K562 (cell line): ENCODE measurements at regions not wholly inside any gene's neighbourhood (a gene's known extent, or its start where the extent isn't known, plus 50 kb on each side); places are given as distances from the start of the nearest gene placed in this dataset.

Source experiments
- CEBPB ChIP-seq: fragments of 450-650 bp; IDR thresholded peaks from 2 replicates; pipeline ENCODE4 v1.6.1; 2016; ENCODE audit warnings: missing genetic modification characterization, missing compliant biosample characterization
- COPS2 ChIP-seq: fragments of 450-650 bp; conservative IDR thresholded peaks from 2 replicates; pipeline ENCODE4 v1.6.1; 2016; ENCODE audit warnings: mild to moderate bottlenecking, moderate library complexity
- GABPB2 ChIP-seq: fragments of 250-450 bp; sonication (Bioruptor Pico); conservative IDR thresholded peaks from 2 replicates; pipeline ENCODE4 v1.5.1; 2021; ENCODE audit warnings: mild to moderate bottlenecking
- HMGN3 ChIP-seq: IDR thresholded peaks from 2 replicates; pipeline ENCODE4 v1.6.1; 2011; ENCODE audit warnings: borderline replicate concordance, low read depth, mild to moderate bottlenecking, mixed read lengths, low read length; ENCODE audit not compliant: insufficient read length; ENCODE audit errors: extremely low read depth
- NFE2L1 ChIP-seq: fragments of 450-650 bp; IDR thresholded peaks from 2 replicates; pipeline ENCODE4 v1.6.1; 2016; ENCODE audit warnings: missing genetic modification characterization, low read depth, mild to moderate bottlenecking, missing compliant biosample characterization, moderate library complexity, borderline replicate concordance
- PHB2 ChIP-seq: fragments of 450-650 bp; IDR thresholded peaks from 2 replicates; pipeline ENCODE4 v1.6.1; 2017; ENCODE audit warnings: low read depth
- RAD51 ChIP-seq: fragments of 450-650 bp; IDR thresholded peaks from 2 replicates; pipeline ENCODE4 v1.7.1; 2016; ENCODE audit warnings: low read depth, mild to moderate bottlenecking, borderline replicate concordance
- RBM22 ChIP-seq: fragments of 200-400 bp; formaldehyde crosslinking; IDR thresholded peaks from 2 replicates; pipeline ENCODE4 v1.6.1; 2018; ENCODE audit warnings: low read length, low read depth; ENCODE audit not compliant: poor library complexity, severe bottlenecking
- SMARCC2 ChIP-seq: fragments of 450-650 bp; IDR thresholded peaks from 2 replicates; pipeline ENCODE4 v1.6.1; 2017; ENCODE audit warnings: antibody characterized with exemption, moderate library complexity, mild to moderate bottlenecking, low read depth
- SMC3 ChIP-seq: conservative IDR thresholded peaks from 2 replicates; pipeline ENCODE4 v1.6.1; 2011; ENCODE audit warnings: low read depth, low read length, improper control_type of control experiment; ENCODE audit not compliant: insufficient read depth
- TF ChIP-seq, protein P1 (sequence below): sonication (generic); formaldehyde crosslinking; IDR thresholded peaks from 2 replicates; pipeline ENCODE4 v1.8.0; 2022; ENCODE audit warnings: mild to moderate bottlenecking, low read depth, missing genetic modification reagents
- TF ChIP-seq, protein P2 (sequence below): fragments of 450-650 bp; formaldehyde crosslinking; IDR thresholded peaks from 2 replicates; pipeline ENCODE4 v1.4.0; 2020; ENCODE audit warnings: mild to moderate bottlenecking, moderate library complexity
- TF ChIP-seq, protein P3 (sequence below), 2 experiments: fragments of 450-650 bp; IDR thresholded peaks; 2 replicates each; pipeline ENCODE4 v1.6.1; 2016; ENCODE audit warnings: mild to moderate bottlenecking in 2 of 2, borderline replicate concordance in 1 of 2, low read depth in 1 of 2, moderate library complexity in 1 of 2
- TF ChIP-seq, protein P4 (sequence below): fragments of 450-650 bp; IDR thresholded peaks from 2 replicates; pipeline ENCODE4 v1.6.1; 2017; ENCODE audit warnings: mild to moderate bottlenecking, moderate library complexity

DNA sequence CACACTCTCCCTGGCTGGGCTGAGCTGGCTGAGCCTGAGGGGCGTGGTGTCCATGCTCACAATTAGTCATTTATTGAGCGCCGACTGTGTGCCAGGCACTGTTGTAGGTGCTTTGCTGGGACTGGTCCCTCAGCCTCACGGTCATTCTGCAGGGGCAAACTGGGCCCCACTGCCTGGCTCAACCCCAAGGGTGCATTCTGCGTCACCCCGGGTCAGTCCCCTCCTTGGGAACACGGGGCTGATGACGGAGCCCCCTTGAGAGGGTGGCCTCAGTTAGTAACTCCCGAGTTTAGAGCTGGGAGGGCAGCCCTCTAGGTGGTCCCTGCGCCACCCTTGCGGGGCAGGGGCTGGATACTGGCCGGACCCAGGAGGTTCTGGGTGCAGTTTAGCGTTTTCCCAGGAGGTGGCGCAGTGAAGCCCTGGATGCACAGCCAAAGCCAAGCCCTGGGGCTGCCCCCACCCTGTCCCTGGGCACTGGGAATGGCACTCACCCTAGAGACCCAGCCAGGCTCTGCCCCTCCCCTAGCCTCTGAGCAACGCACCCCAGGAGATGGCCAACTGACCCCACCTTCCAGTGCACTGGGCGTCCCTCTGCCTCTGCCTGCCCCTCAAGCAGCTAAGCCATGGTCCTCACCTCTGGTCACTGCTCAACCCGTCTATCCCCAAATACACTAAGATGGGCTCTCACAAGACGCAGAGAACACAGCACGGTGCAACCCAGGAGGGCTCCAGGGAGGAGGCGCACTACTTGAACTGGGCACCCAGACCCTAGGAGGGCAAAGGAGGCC, 243.2 kb upstream of the GSE1 start (continued):
- no peak for TF ChIP-seq NFE2L1 (tag)
- no peak for TF ChIP-seq CEBPB (tag)
- no peak for TF ChIP-seq PHB2
- peak; percentile 65; the same call in 1 of the 2 replicates for TF ChIP-seq SMC3
- TF ChIP-seq, protein P1, sequence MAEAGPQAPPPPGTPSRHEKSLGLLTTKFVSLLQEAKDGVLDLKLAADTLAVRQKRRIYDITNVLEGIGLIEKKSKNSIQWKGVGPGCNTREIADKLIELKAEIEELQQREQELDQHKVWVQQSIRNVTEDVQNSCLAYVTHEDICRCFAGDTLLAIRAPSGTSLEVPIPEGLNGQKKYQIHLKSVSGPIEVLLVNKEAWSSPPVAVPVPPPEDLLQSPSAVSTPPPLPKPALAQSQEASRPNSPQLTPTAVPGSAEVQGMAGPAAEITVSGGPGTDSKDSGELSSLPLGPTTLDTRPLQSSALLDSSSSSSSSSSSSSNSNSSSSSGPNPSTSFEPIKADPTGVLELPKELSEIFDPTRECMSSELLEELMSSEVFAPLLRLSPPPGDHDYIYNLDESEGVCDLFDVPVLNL: no peak
- TF ChIP-seq HMGN3: no peak
- no peak for TF ChIP-seq RBM22
- TF ChIP-seq, protein P2, sequence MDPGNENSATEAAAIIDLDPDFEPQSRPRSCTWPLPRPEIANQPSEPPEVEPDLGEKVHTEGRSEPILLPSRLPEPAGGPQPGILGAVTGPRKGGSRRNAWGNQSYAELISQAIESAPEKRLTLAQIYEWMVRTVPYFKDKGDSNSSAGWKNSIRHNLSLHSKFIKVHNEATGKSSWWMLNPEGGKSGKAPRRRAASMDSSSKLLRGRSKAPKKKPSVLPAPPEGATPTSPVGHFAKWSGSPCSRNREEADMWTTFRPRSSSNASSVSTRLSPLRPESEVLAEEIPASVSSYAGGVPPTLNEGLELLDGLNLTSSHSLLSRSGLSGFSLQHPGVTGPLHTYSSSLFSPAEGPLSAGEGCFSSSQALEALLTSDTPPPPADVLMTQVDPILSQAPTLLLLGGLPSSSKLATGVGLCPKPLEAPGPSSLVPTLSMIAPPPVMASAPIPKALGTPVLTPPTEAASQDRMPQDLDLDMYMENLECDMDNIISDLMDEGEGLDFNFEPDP (CRISPR knock-in tag): no peak
- no peak for TF ChIP-seq GABPB2 (CRISPR knock-in tag)
- TF ChIP-seq SMARCC2: no peak
- no peak for TF ChIP-seq RAD51
- no peak for TF ChIP-seq COPS2
- TF ChIP-seq, protein P3, sequence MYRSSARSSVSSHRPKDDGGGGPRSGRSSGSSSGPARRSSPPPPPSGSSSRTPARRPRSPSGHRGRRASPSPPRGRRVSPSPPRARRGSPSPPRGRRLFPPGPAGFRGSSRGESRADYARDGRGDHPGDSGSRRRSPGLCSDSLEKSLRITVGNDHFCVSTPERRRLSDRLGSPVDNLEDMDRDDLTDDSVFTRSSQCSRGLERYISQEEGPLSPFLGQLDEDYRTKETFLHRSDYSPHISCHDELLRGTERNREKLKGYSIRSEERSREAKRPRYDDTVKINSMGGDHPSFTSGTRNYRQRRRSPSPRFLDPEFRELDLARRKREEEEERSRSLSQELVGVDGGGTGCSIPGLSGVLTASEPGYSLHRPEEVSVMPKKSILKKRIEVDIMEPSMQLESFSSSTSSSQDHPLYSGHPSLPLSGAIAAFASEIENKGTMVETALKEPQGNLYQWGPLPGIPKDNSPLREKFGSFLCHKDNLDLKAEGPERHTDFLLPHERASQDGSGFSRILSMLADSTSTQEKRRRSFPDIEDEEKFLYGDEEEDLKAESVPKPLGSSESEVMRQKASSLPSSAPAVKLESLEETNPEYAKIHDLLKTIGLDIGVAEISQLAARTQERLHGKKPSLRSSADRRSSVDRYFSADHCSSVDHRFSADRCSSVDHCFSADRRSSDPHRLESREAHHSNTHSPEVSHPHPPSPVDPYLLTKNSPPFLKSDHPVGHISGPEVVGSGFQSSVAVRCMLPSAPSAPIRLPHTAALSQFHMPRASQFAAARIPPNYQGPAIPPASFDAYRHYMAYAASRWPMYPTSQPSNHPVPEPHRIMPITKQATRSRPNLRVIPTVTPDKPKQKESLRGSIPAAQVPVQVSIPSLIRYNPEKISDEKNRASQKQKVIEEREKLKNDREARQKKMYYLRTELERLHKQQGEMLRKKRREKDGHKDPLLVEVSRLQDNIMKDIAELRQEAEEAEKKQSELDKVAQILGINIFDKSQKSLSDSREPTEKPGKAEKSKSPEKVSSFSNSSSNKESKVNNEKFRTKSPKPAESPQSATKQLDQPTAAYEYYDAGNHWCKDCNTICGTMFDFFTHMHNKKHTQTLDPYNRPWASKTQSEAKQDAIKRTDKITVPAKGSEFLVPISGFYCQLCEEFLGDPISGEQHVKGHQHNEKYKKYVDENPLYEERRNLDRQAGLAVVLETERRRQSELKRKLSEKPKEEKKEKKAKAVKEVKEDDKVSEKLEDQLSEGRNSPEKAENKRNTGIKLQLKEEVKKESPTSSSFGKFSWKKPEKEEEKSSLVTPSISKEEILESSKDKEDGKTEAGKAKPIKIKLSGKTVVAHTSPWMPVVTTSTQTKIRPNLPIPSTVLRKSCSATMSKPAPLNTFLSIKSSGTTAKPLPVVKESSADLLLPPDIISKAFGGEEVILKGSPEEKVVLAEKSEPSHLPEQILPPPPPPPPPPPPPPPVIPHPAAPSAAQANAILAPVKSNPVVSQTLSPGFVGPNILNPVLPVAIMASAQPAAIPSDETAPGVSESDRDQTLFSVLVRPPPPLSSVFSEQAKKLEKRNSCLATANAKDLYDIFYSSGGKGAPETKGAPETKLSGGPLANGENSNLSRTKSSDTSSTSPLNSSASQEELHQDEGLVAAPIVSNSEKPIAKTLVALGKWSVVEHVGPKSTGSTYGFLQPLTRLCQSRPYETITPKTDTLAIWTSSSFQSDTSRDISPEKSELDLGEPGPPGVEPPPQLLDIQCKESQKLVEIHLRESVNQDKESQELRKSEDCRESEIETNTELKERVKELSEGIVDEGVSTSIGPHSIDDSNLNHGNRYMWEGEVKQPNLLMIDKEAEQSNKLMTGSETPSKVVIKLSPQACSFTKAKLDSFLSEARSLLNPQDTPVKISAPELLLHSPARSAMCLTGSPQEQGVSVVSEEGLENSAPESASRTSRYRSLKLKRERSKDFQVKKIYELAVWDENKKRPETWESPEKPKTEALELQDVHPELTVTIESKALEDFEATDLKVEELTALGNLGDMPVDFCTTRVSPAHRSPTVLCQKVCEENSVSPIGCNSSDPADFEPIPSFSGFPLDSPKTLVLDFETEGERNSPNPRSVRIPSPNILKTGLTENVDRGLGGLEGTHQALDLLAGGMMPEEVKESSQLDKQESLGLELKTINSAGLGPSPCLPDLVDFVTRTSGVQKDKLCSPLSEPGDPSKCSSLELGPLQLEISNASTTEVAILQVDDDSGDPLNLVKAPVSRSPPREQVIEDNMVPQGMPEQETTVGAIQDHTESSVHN (IDR thresholded peaks at IDR 0.05; ENCODE audit: borderline replicate concordance in 1 of 2, low read depth in 1 of 2): no peak
- TF ChIP-seq, protein P4, sequence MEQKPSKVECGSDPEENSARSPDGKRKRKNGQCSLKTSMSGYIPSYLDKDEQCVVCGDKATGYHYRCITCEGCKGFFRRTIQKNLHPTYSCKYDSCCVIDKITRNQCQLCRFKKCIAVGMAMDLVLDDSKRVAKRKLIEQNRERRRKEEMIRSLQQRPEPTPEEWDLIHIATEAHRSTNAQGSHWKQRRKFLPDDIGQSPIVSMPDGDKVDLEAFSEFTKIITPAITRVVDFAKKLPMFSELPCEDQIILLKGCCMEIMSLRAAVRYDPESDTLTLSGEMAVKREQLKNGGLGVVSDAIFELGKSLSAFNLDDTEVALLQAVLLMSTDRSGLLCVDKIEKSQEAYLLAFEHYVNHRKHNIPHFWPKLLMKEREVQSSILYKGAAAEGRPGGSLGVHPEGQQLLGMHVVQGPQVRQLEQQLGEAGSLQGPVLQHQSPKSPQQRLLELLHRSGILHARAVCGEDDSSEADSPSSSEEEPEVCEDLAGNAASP: no peak
